GM12892 (cell line): ENCODE measurements at regions not wholly inside any gene's neighbourhood (a gene's known extent, or its start where the extent isn't known, plus 50 kb on each side); places are given as distances from the start of the nearest gene placed in this dataset.

Source experiments
- POLR2A ChIP-seq: IDR thresholded peaks from 2 replicates; pipeline ENCODE4 v1.6.1; 2011; ENCODE audit warnings: low read depth, low read length, control low read depth
- POLR2AphosphoS5 ChIP-seq: IDR thresholded peaks from 2 replicates; pipeline ENCODE4 v1.6.1; 2011; ENCODE audit warnings: low read depth, low read length, control low read depth
- TAF1 ChIP-seq: IDR thresholded peaks from 2 replicates; pipeline ENCODE4 v1.6.1; 2011; ENCODE audit warnings: low read depth, mild to moderate bottlenecking, control low read depth, low read length, borderline replicate concordance

- no peak for TF ChIP-seq POLR2A
- TF ChIP-seq POLR2AphosphoS5 = no peak
- no peak for TF ChIP-seq TAF1
Measured at GRCh38 chr10:61251089-61251488, 202.1 kb downstream of the TMEM26 start.
